Tibial nerve (tissue), 4 donors: ENCODE measurements at regions not wholly inside any gene's neighbourhood (a gene's known extent, or its start where the extent isn't known, plus 50 kb on each side); places are given as distances from the start of the nearest gene placed in this dataset.
"Not testable (repeated sequence)": the region's sequence is repeated elsewhere in the genome, so short reads cannot be mapped to it uniquely, and the experiment has no call there.

Experiments
- DNase-seq, 2 donors: peaks; one replicate each; pipeline ENCODE4 v3.0.0-alpha.2; 2019; ENCODE audit warnings: low spot score in 2 of 2
- H3K27ac ChIP-seq, 4 donors: fragments of 200-600 bp; sonication (generic) in 3 of 4; one replicate each; pipeline ENCODE4 v1.5.1; 2017 to 2019; ENCODE audit warnings: mild to moderate bottlenecking in 1 of 4
- H3K27me3 ChIP-seq, 2 donors: fragments of 200-600 bp; sonication (generic) in 1 of 2; one replicate each; pipeline versions ENCODE4 v1.5.1 to v1.6.0; 2017 to 2019
- H3K36me3 ChIP-seq, 3 donors: fragments of 200-600 bp; sonication (generic); one replicate each; pipeline ENCODE4 v1.5.1; 2018 to 2019
- H3K4me1 ChIP-seq, 4 donors: fragments of 200-600 bp; sonication (generic) in 3 of 4; one replicate each; pipeline ENCODE4 v1.5.1; 2017 to 2019
- H3K4me3 ChIP-seq, 4 donors: fragments of 200-600 bp; sonication (generic) in 3 of 4; one replicate each; pipeline ENCODE4 v1.5.1; 2017 to 2019; ENCODE audit warnings: mild to moderate bottlenecking in 1 of 4, moderate library complexity in 1 of 4
- H3K9me3 ChIP-seq, 4 donors: fragments of 200-600 bp; sonication (generic) in 3 of 4; one replicate each; pipeline ENCODE4 v1.5.1; 2017 to 2019
- CTCF ChIP-seq, 5 experiments: fragments of 200-600 bp in 3 of 5; fragments of 450-650 bp in 2 of 5; sonication (generic) in 3 of 5; IDR thresholded peaks; one replicate each; pipeline ENCODE4 v1.5.1; 2016 to 2019; ENCODE audit warnings: antibody characterized with exemption in 5 of 5, mild to moderate bottlenecking in 3 of 5, moderate library complexity in 2 of 5
- EP300 ChIP-seq, 2 donors: sonication (generic); formaldehyde crosslinking; IDR thresholded peaks; one replicate each; pipeline ENCODE4 v1.6.1; 2017; ENCODE audit warnings: antibody characterized with exemption in 2 of 2, mild to moderate bottlenecking in 1 of 2
- POLR2A ChIP-seq, 2 donors: fragments of 450-650 bp; IDR thresholded peaks; one replicate each; pipeline ENCODE4 v1.6.1; 2017; ENCODE audit warnings: antibody characterized with exemption in 2 of 2, mild to moderate bottlenecking in 2 of 2, moderate library complexity in 2 of 2
- WGBS, 2 donors: methylation state at CpG; one replicate each; pipeline ENCODE4 v1.1.5; 2018; 5-methylcytosine and 5-hydroxymethylcytosine counted together

GRCh38 chr17:13659051-13659450 is 57.3 kb upstream of the HS3ST3A1 start:
- not testable (repeated sequence) for H3K36me3 ChIP-seq, DNase-seq, H3K4me1 ChIP-seq, H3K27ac ChIP-seq, H3K4me3 ChIP-seq, H3K27me3 ChIP-seq
- WGBS, 2 donors, result 91 to 95% methylated on average over 3 of the region's 3 CpGs
- peaks cover 0 to 13% (median 0%) of the 10 kb centered on the region in 4 donors for H3K9me3 ChIP-seq

GRCh38 chr17:13665872-13666635 is 64.3 kb upstream of the HS3ST3A1 start:
- Histone ChIP-seq H3K27me3 (no peaks in the 10 kb centered on the region), H3K36me3 (no peaks in the 10 kb centered on the region), H3K4me1 (no peaks in the 10 kb centered on the region), H3K9me3 (peaks cover 0 to 32% (median 5%) of the 10 kb centered on the region in 4 donors), H3K27ac (no peak overlapping the region), H3K4me3 (no peak overlapping the region)
- no peak for TF ChIP-seq CTCF (IDR thresholded peaks at IDR 0.05)
- no peak for TF ChIP-seq EP300 (IDR thresholded peaks at IDR 0.05)
- no peak for TF ChIP-seq POLR2A (IDR thresholded peaks at IDR 0.05)
- DNase-seq, result no peak
- WGBS, 2 donors, result 89 to 90% methylated on average over 21 of the region's 21 CpGs

- WGBS, 2 donors, result 52 to 61% methylated on average over 3 of the region's 3 CpGs
- no peak overlapping the region for H3K4me3 ChIP-seq
- no peaks in the 10 kb centered on the region for H3K36me3 ChIP-seq
- DNase-seq, result no peak
- H3K27ac ChIP-seq, result no peak overlapping the region
- H3K4me1 ChIP-seq, result no peaks in the 10 kb centered on the region
- no peak for TF ChIP-seq CTCF (IDR thresholded peaks at IDR 0.05)
- no peak for TF ChIP-seq POLR2A (IDR thresholded peaks at IDR 0.05)
- TF ChIP-seq EP300 (IDR thresholded peaks at IDR 0.05), result no peak
- no peaks in the 10 kb centered on the region for H3K27me3 ChIP-seq
- peaks cover 0 to 32% (median 5%) of the 10 kb centered on the region in 4 donors for H3K9me3 ChIP-seq
Measured at GRCh38 chr17:13671341-13671740, 69.6 kb upstream of the HS3ST3A1 start.

GRCh38 chr17:13671771-13672170 is 70.0 kb upstream of the HS3ST3A1 start:
- H3K9me3 ChIP-seq, result peaks cover 0 to 32% (median 5%) of the 10 kb centered on the region in 4 donors
- no peak overlapping the region for H3K4me3 ChIP-seq
- H3K4me1 ChIP-seq, result no peaks in the 10 kb centered on the region
- TF ChIP-seq CTCF (IDR thresholded peaks at IDR 0.05) (no peak), EP300 (IDR thresholded peaks at IDR 0.05) (no peak), POLR2A (IDR thresholded peaks at IDR 0.05) (no peak)
- DNase-seq, result no peak
- H3K27ac ChIP-seq, result no peak overlapping the region
- H3K36me3 ChIP-seq, result no peaks in the 10 kb centered on the region
- WGBS, 2 donors, result 62 to 79% methylated on average over 8 of the region's 8 CpGs
- no peaks in the 10 kb centered on the region for H3K27me3 ChIP-seq

GRCh38 chr17:13678361-13678760 is 76.6 kb upstream of the HS3ST3A1 start:
- no peak for DNase-seq
- no peak overlapping the region for H3K27ac ChIP-seq
- H3K36me3 ChIP-seq, result no peaks in the 10 kb centered on the region
- H3K9me3 ChIP-seq, result no peaks in the 10 kb centered on the region
- no peaks in the 10 kb centered on the region for H3K27me3 ChIP-seq
- no peak overlapping the region for H3K4me3 ChIP-seq
- no peak for TF ChIP-seq POLR2A (IDR thresholded peaks at IDR 0.05)
- no peak for TF ChIP-seq CTCF (IDR thresholded peaks at IDR 0.05)
- TF ChIP-seq EP300 (IDR thresholded peaks at IDR 0.05), result no peak
- no peaks in the 10 kb centered on the region for H3K4me1 ChIP-seq
